ENCODE measurements at regions not wholly inside any gene's neighbourhood (a gene's known extent, or its start where the extent isn't known, plus 50 kb on each side); places are given as distances from the start of the nearest gene placed in this dataset.
A peak's percentile ranks its signal among the peaks of the same experiment; 100 is the strongest.
"Not testable (repeated sequence)": the region's sequence is repeated elsewhere in the genome, so short reads cannot be mapped to it uniquely, and the experiment has no call there.

DNA sequence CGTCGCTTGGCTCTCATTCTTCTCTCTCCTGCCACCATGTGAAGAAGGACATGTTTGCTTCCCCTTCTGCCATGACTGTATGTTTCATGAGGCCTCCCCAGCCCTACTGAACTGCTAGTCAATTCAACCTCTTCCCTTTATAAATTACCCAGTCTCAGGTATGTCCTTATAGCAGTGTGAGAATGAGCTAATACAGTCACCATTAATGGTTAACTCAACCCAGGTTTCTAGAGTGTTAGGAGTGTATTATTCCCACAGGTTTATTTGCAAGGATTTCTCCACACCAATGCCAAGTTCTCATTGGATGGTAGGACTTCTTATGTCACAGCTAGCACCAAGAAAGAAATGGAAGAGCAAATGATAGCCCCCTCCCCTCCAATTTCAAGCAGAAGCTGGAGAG is 71.9 kb downstream of the DYNAP start:
- no peak for DNase-seq (ENCODE audit: low read depth, low spot score)

DNA sequence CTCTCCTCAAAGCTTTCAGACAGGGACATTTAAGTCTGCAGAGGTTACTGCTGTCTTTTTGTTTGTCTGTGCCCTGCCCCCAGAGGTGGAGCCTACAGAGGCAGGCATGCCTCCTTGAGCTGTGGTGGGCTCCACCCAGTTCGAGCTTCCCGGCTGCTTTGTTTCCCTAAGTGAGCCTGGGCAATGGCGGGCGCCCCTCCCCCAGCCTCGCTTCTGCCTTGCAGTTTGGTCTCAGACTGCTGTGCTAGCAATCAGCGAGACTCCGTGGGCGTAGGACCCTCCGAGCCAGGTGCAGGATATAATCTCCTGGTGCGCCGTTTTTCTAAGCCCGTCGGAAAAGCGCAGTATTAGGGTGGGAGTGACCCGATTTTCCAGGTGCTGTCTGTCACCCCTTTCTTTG is 78.7 kb downstream of the DYNAP start:
- DNase-seq (ENCODE audit: low read depth, low spot score), result not testable (repeated sequence)

DNA sequence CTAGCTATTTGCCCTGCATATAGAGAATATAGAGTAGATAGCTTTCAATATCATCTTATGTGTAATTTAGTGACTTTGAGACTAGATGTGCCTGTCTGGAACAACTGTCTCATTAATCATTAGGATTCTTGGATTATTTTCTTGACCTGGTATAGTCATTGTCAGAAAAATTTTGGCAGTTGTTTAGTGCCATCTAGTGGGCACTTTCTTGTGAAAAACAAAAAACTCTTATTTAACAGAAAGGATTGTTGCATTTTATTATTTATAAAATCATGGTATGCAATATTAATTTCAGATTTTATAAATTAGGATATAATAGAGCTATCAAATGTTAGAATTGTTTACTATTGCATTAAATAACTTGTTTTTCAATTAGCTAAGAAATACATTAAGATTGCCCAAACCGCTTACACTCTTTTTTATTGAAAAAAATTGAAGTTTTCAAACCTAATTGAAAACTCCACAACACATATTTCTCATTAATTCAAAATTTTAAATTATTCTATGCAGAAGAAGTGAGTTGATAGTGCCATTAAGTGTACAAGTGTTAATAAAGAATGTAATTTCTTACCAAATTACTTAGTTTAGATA is 80.3 kb downstream of the DYNAP start:
- no peak for DNase-seq (ENCODE audit: low read depth, low spot score)

DNA sequence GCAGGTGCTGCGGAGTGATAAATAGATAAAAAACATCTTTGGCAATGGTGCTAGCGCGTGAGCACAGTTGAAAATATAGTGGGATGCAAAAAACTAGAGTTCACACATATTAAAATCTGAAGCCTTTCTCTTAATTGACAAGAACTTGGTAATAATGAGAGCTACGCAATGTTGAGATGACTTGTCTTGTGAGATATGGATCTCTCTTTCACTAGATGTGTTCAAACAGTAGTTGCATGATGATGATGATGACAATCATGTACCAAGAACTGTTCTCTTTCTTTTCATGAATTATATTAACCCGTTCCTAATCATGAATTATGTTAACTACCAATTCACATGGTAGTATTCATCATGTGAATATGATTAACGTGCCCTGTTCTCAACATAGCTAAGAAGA is 81.1 kb downstream of the DYNAP start:
- DNase-seq (ENCODE audit: low read depth, low spot score), result no peak

DNA sequence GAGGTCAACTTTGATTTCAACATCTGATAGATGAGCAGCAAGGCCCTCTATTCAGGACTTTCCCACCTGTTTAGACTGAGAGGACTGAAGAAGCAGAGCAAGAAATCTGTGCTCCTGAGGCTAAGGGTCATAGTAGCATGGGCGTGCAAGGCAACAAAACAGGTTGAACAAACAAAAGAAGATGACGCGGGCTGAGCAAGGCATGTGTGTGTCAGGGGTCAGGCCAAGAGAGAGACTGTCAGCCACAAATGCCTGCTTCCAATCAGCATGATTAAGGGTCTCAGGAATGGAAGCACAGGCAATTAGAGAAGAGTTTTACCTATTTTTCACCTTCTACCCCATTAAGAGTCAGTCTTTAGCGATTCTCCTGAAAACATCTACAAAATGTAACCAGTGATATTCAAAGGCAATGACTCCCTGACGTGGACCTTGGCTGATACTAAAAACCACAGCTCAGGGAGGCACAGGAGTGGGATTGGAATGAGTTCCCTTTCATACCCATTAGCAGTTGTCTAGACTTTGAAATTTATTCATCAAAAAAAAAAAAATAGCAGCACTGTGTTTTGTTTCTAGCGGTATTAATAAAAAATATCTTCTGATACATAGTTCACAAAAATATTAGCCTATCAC is 81.9 kb downstream of the DYNAP start:
- no peak for DNase-seq (ENCODE audit: low read depth, low spot score)

DNA sequence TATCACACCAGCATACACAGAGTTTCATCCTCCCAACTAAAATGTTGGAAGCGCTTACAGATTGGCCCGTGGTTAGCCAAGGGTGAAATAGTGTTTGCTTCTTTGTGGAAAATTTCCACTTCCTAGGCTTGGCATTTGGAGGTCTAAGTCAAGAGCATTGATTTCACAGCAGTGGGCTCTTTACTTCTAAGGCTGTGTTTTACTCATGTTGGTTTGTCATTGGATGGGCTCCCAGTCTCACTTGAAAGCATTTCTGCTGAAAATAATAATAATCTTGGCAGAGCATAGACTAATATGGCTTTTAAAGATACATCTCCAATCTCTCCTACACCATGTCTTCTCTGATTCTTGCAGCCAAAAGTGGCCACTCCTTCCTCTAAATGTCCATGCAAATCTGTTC is 82.9 kb downstream of the DYNAP start:
- DNase-seq (ENCODE audit: low read depth, low spot score), result no peak

DNA sequence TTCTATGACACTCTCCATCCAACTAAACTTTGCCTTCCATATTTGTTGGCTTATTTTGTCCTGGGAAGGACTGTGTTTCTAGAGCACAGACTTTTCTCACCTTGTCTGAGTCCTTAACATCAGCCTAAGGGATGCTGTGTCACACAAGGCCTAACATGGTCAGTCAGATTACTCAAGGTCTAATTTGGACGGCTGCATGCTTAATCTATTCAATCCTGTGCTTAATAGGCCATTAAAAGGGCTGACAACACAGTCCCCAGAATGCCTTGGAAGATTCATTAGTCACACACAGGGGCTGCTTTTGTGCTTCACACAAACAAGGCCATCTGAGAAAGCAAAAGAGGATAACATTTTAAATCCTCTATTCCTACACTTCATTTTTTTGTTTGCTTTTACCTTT is 84.0 kb downstream of the DYNAP start:
- no peak for DNase-seq (ENCODE audit: low read depth, low spot score)

DNA sequence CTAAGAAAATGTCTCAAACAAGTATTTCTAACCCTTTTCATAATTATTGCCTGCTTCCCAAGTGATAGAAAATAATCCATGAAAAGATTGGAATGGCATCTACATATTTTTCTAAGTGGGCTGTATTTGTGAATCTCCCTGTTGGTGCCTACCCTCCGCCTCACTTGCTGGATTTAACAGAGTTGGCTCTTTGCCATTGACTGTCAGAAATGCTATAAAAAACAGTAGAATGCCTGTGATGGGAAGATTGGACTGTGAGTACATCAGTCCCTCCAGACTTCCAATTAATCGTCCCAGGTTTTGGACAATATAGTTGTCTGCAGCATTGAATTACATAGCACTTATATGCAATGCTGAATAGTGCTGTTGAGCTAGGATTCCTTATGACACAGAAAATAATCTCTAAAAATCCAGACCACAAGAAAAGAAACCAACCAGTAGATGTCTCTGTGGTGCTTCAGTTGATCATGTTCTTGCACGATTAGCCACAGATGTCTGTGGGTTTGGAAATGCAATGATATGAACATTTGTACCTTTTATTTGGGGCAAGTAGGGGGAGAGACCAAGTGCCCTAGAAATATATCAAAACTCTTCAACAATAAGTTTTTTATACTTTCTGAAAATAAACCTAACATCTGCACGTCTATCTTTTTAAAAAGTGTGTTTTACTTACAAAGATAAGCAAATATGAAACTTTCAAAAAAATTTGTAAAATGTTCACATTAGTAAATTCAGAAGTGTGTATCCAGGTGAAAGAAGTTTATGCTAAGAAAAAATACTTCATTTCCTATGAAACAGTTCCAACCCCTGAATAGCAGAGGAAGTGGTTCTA is 88.5 kb downstream of the DYNAP start:
- peak; percentile 25 for DNase-seq (ENCODE audit: low read depth, low spot score)

DNA sequence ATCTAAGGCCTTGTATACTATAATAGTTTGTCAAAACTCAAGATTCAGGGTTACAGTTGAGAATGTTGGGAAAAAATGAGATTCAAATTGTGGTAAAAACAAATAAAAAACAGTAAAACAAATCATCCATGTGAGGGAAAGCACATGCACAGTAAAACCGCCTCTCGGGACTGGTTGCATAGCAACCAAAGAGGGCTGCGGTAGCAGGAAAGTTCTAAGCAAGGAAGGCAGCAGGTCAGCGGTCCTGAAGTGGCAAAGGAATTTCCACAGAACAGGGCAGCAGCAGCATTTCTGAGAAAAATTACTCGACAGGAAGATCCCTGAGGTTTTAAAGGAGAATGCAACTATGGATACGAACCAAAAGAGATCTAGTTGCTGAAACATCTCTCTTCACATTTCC is 93.7 kb downstream of the DYNAP start:
- DNase-seq (ENCODE audit: low read depth, low spot score), result no peak

DNA sequence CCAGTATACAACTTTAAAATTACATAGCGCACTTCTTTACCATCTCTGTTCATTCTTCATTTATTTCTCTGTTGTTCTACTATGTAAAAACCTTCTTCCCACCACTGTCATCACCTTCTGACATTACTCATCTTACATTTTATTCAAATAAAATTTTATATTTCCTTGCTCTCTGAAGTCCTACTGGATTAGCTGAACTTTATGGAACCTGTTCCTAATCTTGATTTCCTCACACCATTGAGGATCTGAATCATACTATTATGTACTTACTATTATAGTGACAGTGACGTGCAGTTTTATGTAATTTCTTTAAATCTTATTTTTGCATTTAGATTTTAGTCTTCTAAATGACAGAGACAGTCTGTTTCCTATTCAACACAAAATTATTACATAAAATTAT is 98.3 kb downstream of the DYNAP start:
- DNase-seq (ENCODE audit: low read depth, low spot score), result no peak

DNA sequence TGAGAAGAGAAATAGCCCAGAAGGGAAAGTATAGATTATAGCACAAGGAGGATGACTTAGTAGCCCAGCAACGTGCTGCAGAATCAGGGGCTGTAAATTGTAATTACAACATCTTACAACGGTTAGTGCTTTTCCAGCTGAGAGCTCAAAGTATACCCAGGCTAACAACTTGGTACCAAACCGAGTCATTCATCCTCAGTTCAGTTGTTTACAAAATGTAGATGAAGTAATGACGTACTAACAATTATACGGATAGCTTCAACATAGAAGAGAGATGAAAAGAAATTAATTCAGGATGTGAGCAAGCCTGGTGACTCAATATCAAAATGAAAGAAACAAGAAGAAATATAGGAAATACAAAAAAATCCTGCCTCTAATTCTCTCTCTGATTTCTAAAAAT is 99.2 kb downstream of the DYNAP start:
- no peak for DNase-seq (ENCODE audit: low read depth, low spot score)

DNA sequence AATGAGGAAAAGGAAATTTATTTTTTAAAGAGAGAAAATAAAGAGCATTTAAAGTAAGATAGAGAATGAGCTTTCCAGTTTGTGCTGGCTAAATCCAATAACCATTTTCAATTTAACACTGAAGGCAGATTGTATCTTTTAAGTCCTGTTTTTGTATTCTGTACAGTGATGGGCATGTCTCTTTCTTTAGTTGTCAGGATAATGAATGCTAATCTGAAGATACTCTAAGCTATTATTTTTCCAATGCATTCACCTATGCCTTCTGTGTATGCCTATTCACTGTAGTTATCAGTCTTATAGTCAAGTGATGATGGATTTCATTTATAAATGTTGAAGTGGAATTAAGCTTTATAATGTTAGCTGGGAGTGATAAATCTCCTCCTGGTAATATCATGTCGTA is 101.4 kb downstream of the DYNAP start:
- DNase-seq (ENCODE audit: low read depth, low spot score), result no peak

DNA sequence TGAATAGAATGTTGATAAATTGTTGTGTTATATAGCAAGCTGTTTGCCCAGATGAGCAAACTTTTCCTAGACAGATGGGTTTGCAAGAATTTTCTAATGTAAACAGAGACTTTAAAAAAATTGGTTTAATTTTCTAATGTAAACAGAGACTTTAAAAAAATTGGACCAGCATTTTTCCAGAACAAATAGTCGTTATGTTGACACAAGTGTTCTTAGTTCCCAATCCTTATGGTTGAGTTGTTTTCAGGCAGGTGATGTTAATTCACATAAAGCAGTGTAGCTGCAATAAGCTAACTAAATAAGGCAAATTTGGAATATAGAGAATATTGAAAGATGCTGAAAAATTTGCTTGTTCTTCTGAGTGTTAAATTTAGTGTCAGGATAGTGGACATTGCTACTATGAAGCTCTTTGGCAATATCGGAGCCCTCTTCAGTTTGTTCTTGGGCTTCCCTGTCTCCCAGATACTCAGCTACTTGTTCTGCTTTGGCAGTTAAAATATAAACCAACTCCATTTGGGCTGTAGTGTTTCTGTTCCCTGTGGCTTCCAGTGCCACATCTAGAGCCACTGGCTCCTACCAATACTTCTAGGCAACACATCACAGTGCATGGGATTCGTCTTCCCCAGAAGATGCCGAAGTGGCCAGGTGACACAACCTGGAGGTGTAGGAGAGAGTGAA is 105.7 kb downstream of the DYNAP start:
- no peak for DNase-seq (ENCODE audit: low read depth, low spot score)

DNA sequence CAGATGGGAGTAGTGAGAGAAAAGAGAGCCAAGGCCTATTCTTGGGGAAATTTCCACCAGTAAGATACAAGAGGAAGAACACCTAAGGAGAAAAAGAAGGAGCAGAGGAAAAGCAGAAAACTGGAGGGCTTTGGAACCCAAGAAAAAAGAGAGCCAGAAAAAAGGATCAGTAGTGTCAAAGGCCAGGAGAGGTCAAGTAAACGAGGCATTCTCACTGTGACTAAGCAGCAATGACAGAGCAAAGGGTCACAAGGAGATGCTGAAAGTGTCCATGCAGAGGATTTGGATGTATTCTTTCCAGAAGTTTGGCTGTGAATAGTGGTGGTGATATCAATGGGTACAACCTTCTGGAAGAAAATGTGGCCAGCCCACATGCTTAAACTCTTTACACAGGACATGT is 109.5 kb downstream of the DYNAP start:
- no peak for DNase-seq (ENCODE audit: low read depth, low spot score)

DNA sequence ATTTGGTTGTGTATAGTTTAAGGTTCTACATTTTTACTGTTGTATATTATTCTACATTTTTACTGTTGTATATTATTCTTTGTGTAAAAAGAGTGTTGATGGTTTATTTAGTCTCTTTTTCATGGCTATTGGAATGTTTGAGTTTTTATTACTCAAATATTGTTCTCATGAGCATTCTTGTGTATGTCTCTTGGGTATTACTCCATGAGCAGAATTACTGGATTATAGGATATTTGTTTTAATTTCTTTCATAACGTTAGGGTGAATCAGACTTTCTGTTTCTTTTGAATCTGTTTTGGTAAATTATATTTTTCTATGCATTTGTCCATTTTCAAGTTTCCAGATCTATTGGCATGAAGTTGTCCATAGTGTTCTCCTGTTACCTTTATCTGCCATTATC is 111.6 kb downstream of the DYNAP start:
- no peak for DNase-seq (ENCODE audit: low read depth, low spot score)

DNA sequence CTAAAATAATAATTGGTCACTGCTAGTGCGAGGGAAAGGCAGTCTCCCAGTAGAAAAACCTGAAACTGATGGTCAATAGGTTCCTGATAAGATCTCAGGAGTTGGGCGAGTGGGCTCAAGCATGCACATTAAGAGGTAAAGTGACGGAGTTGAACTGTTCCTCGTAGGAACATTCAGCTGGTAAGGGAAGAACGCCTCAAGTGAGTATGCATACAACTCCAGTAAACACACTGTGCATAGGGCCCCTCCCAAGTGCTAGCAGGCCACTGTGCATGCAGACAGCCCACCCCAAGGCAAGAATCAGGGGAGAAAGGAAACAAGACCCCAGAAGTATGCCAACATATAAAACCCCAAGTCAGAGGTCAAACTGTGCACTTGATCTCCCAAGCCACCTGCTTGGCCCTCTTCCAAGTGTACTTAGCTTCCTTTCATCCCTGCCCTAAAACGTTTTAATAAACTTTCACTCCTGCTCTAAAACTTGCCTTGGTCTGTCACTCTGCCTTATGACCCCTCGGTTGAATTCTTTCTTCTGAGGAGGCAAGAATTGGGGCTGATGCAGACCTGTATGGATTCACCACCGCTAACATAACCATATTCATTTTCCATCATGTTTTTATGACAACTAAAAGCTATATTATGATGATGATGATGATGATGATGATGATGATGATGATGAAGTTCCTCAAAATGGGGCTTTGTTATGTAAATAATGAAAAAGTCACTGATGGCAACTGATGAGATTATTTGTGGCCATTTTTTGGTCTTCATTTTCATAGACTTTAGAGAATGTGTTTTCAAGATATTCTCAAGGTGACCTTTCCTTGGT is 118.0 kb upstream of the RAB27B start:
- no peak for DNase-seq (ENCODE audit: low read depth, low spot score)

DNA sequence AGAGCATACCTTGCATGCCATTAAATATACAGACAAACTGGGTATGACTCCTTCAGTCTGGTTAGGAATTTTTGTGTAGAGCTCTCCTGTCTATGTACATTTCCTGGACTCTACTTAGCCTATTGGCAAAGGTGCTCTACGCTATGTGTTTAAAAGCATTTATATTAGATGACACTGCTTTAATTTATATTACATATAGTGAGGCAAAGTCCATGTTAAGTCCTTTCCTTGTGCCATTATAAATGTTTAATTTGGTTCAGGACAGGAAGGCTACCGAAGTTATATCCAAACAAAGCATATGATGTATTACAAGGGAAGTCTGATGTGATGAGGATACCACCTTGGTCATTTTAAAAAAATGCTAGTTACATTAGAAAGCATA is 117.4 kb upstream of the RAB27B start:
- no peak for DNase-seq (ENCODE audit: low read depth, low spot score)

DNA sequence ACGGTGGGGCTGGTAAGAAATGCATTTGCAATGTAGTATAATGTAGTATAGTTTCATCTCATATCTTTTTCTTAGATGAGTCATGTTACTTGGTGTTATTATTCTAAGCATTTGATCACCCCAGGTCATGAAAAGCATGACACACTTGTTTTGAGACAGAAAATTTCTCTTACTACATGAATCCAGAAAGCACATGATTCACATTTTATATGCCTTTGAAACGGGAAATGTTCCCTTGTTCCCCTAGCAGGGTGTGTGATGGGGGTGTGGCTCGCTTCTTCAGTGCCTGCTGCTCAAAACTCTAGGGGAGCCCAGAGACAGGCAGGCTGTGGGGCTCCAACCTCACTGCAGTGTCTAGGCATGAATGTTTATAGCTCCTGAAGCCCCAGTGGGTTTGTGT is 116.0 kb upstream of the RAB27B start:
- DNase-seq (ENCODE audit: low read depth, low spot score), result no peak

DNA sequence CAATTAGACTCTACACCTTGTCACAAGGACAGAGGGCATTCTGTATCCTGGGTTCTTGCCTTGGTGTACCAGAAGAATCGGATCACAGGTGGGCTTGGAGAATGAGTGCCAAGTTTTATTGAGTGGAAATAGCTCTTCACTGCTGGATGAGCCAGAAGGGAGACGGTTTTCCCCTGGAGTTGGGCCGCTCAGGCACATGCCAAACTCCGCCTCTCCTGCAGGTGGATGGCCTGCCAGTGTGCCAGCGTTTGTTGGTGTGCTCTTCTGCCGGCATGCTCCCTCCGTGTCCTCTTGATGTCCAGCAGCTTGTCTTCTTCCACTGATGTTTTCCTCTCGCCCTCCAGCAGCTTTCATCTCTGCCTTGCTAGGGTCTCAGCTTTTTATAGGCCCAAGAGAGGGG is 115.5 kb upstream of the RAB27B start:
- no peak for DNase-seq (ENCODE audit: low read depth, low spot score)

DNA sequence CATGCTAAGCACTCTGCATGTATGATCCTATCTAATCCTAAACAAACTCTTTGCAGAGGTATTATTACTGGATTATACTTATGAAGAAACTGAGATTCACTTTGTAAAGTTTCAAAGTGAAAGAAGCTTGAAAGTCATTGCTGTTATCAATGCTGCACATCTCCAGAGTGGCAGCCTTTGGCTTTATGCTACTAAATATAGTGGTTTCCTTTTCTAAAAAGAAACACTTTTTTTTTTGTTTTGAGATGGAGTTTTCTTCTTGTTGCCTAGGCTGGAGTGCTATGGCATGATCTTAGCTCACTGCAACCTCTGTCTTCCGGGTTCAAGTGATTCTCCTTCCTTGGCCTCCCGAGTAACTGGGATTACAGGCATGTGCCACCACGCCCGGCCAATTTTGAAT is 114.9 kb upstream of the RAB27B start:
- no peak for DNase-seq (ENCODE audit: low read depth, low spot score)

DNA sequence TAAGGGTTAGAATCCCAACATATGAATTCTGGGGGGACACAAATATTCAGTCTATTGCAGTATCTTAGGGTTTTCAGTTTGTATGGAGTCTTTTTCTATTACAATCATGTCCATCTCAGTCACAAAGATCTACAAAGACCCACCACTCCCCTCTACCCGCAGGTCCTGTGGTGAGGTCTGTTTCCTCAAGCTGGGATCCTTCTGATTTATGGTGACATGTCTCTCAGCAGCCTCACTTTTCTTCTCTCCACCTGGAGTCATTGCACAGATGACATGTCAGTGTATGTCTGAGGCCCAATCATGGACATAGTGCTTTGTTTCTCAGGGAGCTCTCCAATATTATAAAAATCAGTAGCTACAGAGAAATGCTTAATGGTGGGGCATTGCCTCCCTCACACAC is 113.4 kb upstream of the RAB27B start:
- DNase-seq (ENCODE audit: low read depth, low spot score), result no peak

DNA sequence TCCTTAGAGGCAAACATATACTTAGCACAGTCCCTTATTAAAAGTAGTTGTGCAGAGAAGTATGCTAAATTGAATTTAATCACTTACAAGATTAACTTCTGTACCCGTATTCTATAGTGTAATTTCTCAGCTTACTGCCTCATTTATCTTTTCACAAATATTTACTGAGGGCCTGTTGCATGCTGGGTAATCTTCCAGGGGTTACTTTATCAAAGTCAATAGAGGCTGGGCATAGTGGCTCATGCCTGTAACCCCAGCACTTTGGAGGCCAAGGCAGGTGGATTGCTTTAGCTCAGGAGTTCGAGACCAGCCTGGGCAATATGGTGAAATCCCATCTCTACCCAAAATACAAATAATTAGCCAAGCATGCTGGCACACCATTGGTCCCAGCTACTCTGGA is 111.7 kb upstream of the RAB27B start:
- no peak for DNase-seq (ENCODE audit: low read depth, low spot score)

Data from iPS DF 19.7 (cell line).